ENCODE measurements at regions not wholly inside any gene's neighbourhood (a gene's known extent, or its start where the extent isn't known, plus 50 kb on each side); places are given as distances from the start of the nearest gene placed in this dataset.

- TF ChIP-seq PAX5 (IDR thresholded peaks at IDR 0.05; ENCODE audit: insufficient read depth, low read length, severe bottlenecking) (no peak), POLR2AphosphoS5 (IDR thresholded peaks at IDR 0.05; ENCODE audit: low read depth, low read length) (no peak), POLR2A (IDR thresholded peaks at IDR 0.05; ENCODE audit: low read depth, low read length) (no peak), TAF1 (IDR thresholded peaks at IDR 0.05; ENCODE audit: low read depth, low read length) (no peak), SPI1 (IDR thresholded peaks at IDR 0.05; ENCODE audit: low read depth, low read length) (no peak), POU2F2 (IDR thresholded peaks at IDR 0.05; ENCODE audit: low read depth, low read length) (no peak)
Measured at GRCh38 chr12:38162013-38162412, 154.6 kb upstream of the ALG10B start.

Data from GM12891 (cell line).